ENCODE measurements at regions not wholly inside any gene's neighbourhood (a gene's known extent, or its start where the extent isn't known, plus 50 kb on each side); places are given as distances from the start of the nearest gene placed in this dataset.

GRCh38 chr6:111989743-111990142 lies 64.2 kb upstream of the CCN6 start:
- DNase-seq: no peak

- DNase-seq: no peak
Measured at GRCh38 chr6:111990214-111990613, 63.7 kb upstream of the CCN6 start.

GRCh38 chr6:111992851-111993250 lies 61.1 kb upstream of the CCN6 start:
- no peak for DNase-seq

GRCh38 chr6:111993342-111993741 lies 60.6 kb upstream of the CCN6 start:
- DNase-seq: no peak

GRCh38 chr6:111994791-111995190 lies 59.1 kb upstream of the CCN6 start:
- DNase-seq: no peak

- no peak for DNase-seq
Measured at GRCh38 chr6:111995404-111995803, 58.5 kb upstream of the CCN6 start.

- no peak for DNase-seq
Measured at GRCh38 chr6:111996144-111996865, 57.6 kb upstream of the CCN6 start.

- peak; percentile 79 for DNase-seq
Measured at GRCh38 chr6:111997078-111997852, 56.6 kb upstream of the CCN6 start.

GRCh38 chr6:111997853-111998208 lies 56.1 kb upstream of the CCN6 start:
- DNase-seq: no peak

- DNase-seq: no peak
Measured at GRCh38 chr6:112002307-112002706, 51.6 kb upstream of the CCN6 start.

All from kidney glomerular epithelial cell (primary cell).